ENCODE measurements at regions not wholly inside any gene's neighbourhood (a gene's known extent, or its start where the extent isn't known, plus 50 kb on each side); places are given as distances from the start of the nearest gene placed in this dataset.

DNA sequence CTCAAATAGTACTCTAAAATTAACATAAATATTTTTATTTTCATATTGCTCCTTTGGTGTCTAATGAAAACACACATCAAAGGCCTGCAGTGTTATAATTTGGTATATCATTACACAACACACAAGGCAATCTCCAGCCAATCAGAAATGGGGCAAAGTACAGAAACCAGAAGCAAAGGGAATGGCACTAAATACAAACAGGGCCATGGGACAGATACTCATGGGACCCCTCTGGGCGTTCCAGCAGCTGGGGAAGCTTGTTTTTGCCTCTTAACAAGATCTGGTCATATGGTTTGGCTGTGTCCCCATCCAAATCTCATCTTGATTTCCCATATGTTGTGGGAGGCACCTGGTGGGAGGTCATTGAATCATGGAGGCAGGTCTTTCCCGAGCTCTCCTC, 551.8 kb upstream of the NRP1 start:
- TF ChIP-seq, protein P1, sequence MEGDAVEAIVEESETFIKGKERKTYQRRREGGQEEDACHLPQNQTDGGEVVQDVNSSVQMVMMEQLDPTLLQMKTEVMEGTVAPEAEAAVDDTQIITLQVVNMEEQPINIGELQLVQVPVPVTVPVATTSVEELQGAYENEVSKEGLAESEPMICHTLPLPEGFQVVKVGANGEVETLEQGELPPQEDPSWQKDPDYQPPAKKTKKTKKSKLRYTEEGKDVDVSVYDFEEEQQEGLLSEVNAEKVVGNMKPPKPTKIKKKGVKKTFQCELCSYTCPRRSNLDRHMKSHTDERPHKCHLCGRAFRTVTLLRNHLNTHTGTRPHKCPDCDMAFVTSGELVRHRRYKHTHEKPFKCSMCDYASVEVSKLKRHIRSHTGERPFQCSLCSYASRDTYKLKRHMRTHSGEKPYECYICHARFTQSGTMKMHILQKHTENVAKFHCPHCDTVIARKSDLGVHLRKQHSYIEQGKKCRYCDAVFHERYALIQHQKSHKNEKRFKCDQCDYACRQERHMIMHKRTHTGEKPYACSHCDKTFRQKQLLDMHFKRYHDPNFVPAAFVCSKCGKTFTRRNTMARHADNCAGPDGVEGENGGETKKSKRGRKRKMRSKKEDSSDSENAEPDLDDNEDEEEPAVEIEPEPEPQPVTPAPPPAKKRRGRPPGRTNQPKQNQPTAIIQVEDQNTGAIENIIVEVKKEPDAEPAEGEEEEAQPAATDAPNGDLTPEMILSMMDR (conservative IDR thresholded peaks at IDR 0.05; ENCODE audit: low read depth, low read length): no peak
- TF ChIP-seq EZH2 (IDR thresholded peaks at IDR 0.05; ENCODE audit: borderline replicate concordance, low read depth, low read length, poor library complexity, severe bottlenecking): no peak
